Tibial nerve (tissue), 4 donors: ENCODE measurements at regions not wholly inside any gene's neighbourhood (a gene's known extent, or its start where the extent isn't known, plus 50 kb on each side); places are given as distances from the start of the nearest gene placed in this dataset.

ENCODE experiments used
- CTCF ChIP-seq, 5 experiments: fragments of 200-600 bp in 3 of 5; fragments of 450-650 bp in 2 of 5; sonication (generic) in 3 of 5; IDR thresholded peaks; one replicate each; pipeline ENCODE4 v1.5.1; 2016 to 2019; ENCODE audit warnings: antibody characterized with exemption in 5 of 5, mild to moderate bottlenecking in 3 of 5, moderate library complexity in 2 of 5
- EP300 ChIP-seq, 2 donors: sonication (generic); formaldehyde crosslinking; IDR thresholded peaks; one replicate each; pipeline ENCODE4 v1.6.1; 2017; ENCODE audit warnings: antibody characterized with exemption in 2 of 2, mild to moderate bottlenecking in 1 of 2
- POLR2A ChIP-seq, 2 donors: fragments of 450-650 bp; IDR thresholded peaks; one replicate each; pipeline ENCODE4 v1.6.1; 2017; ENCODE audit warnings: antibody characterized with exemption in 2 of 2, mild to moderate bottlenecking in 2 of 2, moderate library complexity in 2 of 2

- TF ChIP-seq POLR2A (IDR thresholded peaks at IDR 0.05) (no peak), CTCF (IDR thresholded peaks at IDR 0.05) (no peak), EP300 (IDR thresholded peaks at IDR 0.05) (no peak)
Observed at GRCh38 chr6:68038815-68039408, 596.2 kb upstream of the ADGRB3 start.
